HUES48 (cell line): ENCODE measurements at regions not wholly inside any gene's neighbourhood (a gene's known extent, or its start where the extent isn't known, plus 50 kb on each side); places are given as distances from the start of the nearest gene placed in this dataset.
"Not testable (repeated sequence)": the region's sequence is repeated elsewhere in the genome, so short reads cannot be mapped to it uniquely, and the experiment has no call there.

Experiments
- H3K27ac ChIP-seq: one replicate; pipeline ENCODE4 v1.7.0; 2013; ENCODE audit warnings: low read depth, low read length, inconsistent platforms
- H3K27me3 ChIP-seq: 2 replicates; pipeline ENCODE4 v1.6.1; 2013; ENCODE audit warnings: mild to moderate bottlenecking, low read length; ENCODE audit not compliant: control insufficient read depth, insufficient read depth
- H3K36me3 ChIP-seq: 2 replicates; pipeline ENCODE4 v1.6.1; 2013; ENCODE audit warnings: low read length; ENCODE audit not compliant: control insufficient read depth, insufficient read depth
- H3K4me1 ChIP-seq: 2 replicates; pipeline ENCODE4 v1.6.1; 2013; ENCODE audit warnings: mild to moderate bottlenecking, low read length; ENCODE audit not compliant: control insufficient read depth, insufficient read depth
- H3K4me3 ChIP-seq: 2 replicates; pipeline ENCODE4 v1.5.1; 2013; ENCODE audit warnings: mild to moderate bottlenecking, low read depth, low read length
- H3K9ac ChIP-seq: 2 replicates; pipeline ENCODE4 v1.6.1; 2013; ENCODE audit warnings: mild to moderate bottlenecking, low read depth, low read length, moderate library complexity
- H3K9me3 ChIP-seq: 2 replicates; pipeline ENCODE4 v1.6.1; 2013; ENCODE audit warnings: low read length; ENCODE audit not compliant: control insufficient read depth, insufficient read depth

- Histone ChIP-seq H3K36me3 (no peaks in the 10 kb centered on the region), H3K27ac (no peak overlapping the region), H3K4me3 (no peak overlapping the region), H3K9me3 (no peaks in the 10 kb centered on the region), H3K9ac (no peak overlapping the region), H3K4me1 (no peaks in the 10 kb centered on the region), H3K27me3 (no peaks in the 10 kb centered on the region)
These were observed 426.7 kb upstream of the ARX start for GRCh38 chrX:25442499-25442898.

- H3K4me3 ChIP-seq = no peak overlapping the region
- H3K27me3 ChIP-seq = no peaks in the 10 kb centered on the region
- H3K36me3 ChIP-seq = no peaks in the 10 kb centered on the region
- no peak overlapping the region for H3K27ac ChIP-seq
- H3K9me3 ChIP-seq = no peaks in the 10 kb centered on the region
- no peaks in the 10 kb centered on the region for H3K4me1 ChIP-seq
- no peak overlapping the region for H3K9ac ChIP-seq
These were observed 417.5 kb upstream of the ARX start for GRCh38 chrX:25433307-25433706.

GRCh38 chrX:25432396-25432795, 416.6 kb upstream of the ARX start:
- H3K27ac ChIP-seq = no peak overlapping the region
- no peaks in the 10 kb centered on the region for H3K4me1 ChIP-seq
- no peaks in the 10 kb centered on the region for H3K9me3 ChIP-seq

GRCh38 chrX:25427873-25428555, 412.2 kb upstream of the ARX start:
- Histone ChIP-seq H3K4me3 (no peak overlapping the region), H3K9ac (no peak overlapping the region), H3K27ac (no peak overlapping the region), H3K36me3 (no peaks in the 10 kb centered on the region), H3K9me3 (no peaks in the 10 kb centered on the region), H3K27me3 (no peaks in the 10 kb centered on the region), H3K4me1 (no peaks in the 10 kb centered on the region)

More at GRCh38 chrX:25432396-25432795, 416.6 kb upstream of the ARX start:
- no peak overlapping the region for H3K9ac ChIP-seq
- H3K27me3 ChIP-seq = no peaks in the 10 kb centered on the region
- H3K36me3 ChIP-seq = no peaks in the 10 kb centered on the region
- no peak overlapping the region for H3K4me3 ChIP-seq

- not testable (repeated sequence) for H3K4me3 ChIP-seq, H3K36me3 ChIP-seq, H3K27ac ChIP-seq, H3K9ac ChIP-seq, H3K4me1 ChIP-seq, H3K27me3 ChIP-seq
- peaks cover 14% of the 10 kb centered on the region for H3K9me3 ChIP-seq
These were observed 388.4 kb upstream of the ARX start for GRCh38 chrX:25404163-25404562.

- Histone ChIP-seq H3K4me1 (no peaks in the 10 kb centered on the region), H3K4me3 (no peak overlapping the region), H3K27ac (no peak overlapping the region), H3K36me3 (no peaks in the 10 kb centered on the region), H3K9me3 (peaks cover 13% of the 10 kb centered on the region; the same call in 1 of the 2 replicates), H3K27me3 (no peaks in the 10 kb centered on the region), H3K9ac (no peak overlapping the region)
These were observed 373.5 kb upstream of the ARX start for GRCh38 chrX:25389266-25389665.

- no peak overlapping the region for H3K27ac ChIP-seq
- H3K36me3 ChIP-seq = no peaks in the 10 kb centered on the region
- no peak overlapping the region for H3K9ac ChIP-seq
- no peak overlapping the region for H3K4me3 ChIP-seq
- H3K27me3 ChIP-seq = no peaks in the 10 kb centered on the region
- no peaks in the 10 kb centered on the region for H3K4me1 ChIP-seq
- no peaks in the 10 kb centered on the region for H3K9me3 ChIP-seq
These were observed 367.4 kb upstream of the ARX start for GRCh38 chrX:25383196-25383595.

- Histone ChIP-seq H3K4me3 (no peak overlapping the region), H3K9ac (no peak overlapping the region), H3K27ac (no peak overlapping the region), H3K4me1 (no peaks in the 10 kb centered on the region), H3K36me3 (no peaks in the 10 kb centered on the region), H3K27me3 (no peaks in the 10 kb centered on the region), H3K9me3 (no peaks in the 10 kb centered on the region)
These were observed 340.7 kb upstream of the ARX start for GRCh38 chrX:25356456-25356855.

- H3K9me3 ChIP-seq = no peaks in the 10 kb centered on the region
- H3K4me3 ChIP-seq = no peak overlapping the region
- H3K27me3 ChIP-seq = no peaks in the 10 kb centered on the region
- no peak overlapping the region for H3K27ac ChIP-seq
- no peak overlapping the region for H3K9ac ChIP-seq
- no peaks in the 10 kb centered on the region for H3K4me1 ChIP-seq
- H3K36me3 ChIP-seq = no peaks in the 10 kb centered on the region
These were observed 328.6 kb upstream of the ARX start for GRCh38 chrX:25344161-25344936.

GRCh38 chrX:25343060-25343459, 327.3 kb upstream of the ARX start:
- no peak overlapping the region for H3K9ac ChIP-seq
- no peaks in the 10 kb centered on the region for H3K4me1 ChIP-seq
- no peaks in the 10 kb centered on the region for H3K36me3 ChIP-seq
- H3K4me3 ChIP-seq = no peak overlapping the region
- no peaks in the 10 kb centered on the region for H3K9me3 ChIP-seq
- H3K27me3 ChIP-seq = no peaks in the 10 kb centered on the region
- no peak overlapping the region for H3K27ac ChIP-seq

GRCh38 chrX:25337841-25338240, 322.1 kb upstream of the ARX start:
- Histone ChIP-seq H3K9me3 (peaks cover 9% of the 10 kb centered on the region), H3K4me1 (no peaks in the 10 kb centered on the region), H3K4me3 (no peak overlapping the region), H3K36me3 (no peaks in the 10 kb centered on the region), H3K27me3 (no peaks in the 10 kb centered on the region), H3K27ac (no peak overlapping the region), H3K9ac (no peak overlapping the region)
